OCI-M1 (cell line): ENCODE measurements at regions not wholly inside any gene's neighbourhood (a gene's known extent, or its start where the extent isn't known, plus 50 kb on each side); places are given as distances from the start of the nearest gene placed in this dataset.
"Not testable (repeated sequence)": the region's sequence is repeated elsewhere in the genome, so short reads cannot be mapped to it uniquely, and the experiment has no call there.

Experiments used
- DNase-seq: peaks from one replicate; lab custom pipeline; 2025; lab: John Stamatoyannopoulos, UW

- no peak for DNase-seq
These were observed 50.9 kb upstream of the UBASH3B start for GRCh38 chr11:122604621-122605020.

- no peak for DNase-seq
These were observed 54.1 kb upstream of the UBASH3B start for GRCh38 chr11:122601141-122602125.

- DNase-seq = no peak
These were observed 55.2 kb upstream of the UBASH3B start for GRCh38 chr11:122600290-122600689.

GRCh38 chr11:122599434-122599833, 56.1 kb upstream of the UBASH3B start:
- no peak for DNase-seq

- no peak for DNase-seq
These were observed 56.6 kb upstream of the UBASH3B start for GRCh38 chr11:122598971-122599370.

- no peak for DNase-seq
These were observed 58.0 kb upstream of the UBASH3B start for GRCh38 chr11:122597511-122597910.

- DNase-seq = no peak
These were observed 60.4 kb upstream of the UBASH3B start for GRCh38 chr11:122594986-122595645.

- no peak for DNase-seq
These were observed 61.8 kb upstream of the UBASH3B start for GRCh38 chr11:122593473-122594420.

- DNase-seq = no peak
These were observed 62.9 kb upstream of the UBASH3B start for GRCh38 chr11:122592641-122593040.

GRCh38 chr11:122584670-122585069, 70.9 kb upstream of the UBASH3B start:
- no peak for DNase-seq

GRCh38 chr11:122580071-122580470, 75.5 kb upstream of the UBASH3B start:
- not testable (repeated sequence) for DNase-seq

- peak; percentile 23 for DNase-seq
These were observed 77.2 kb upstream of the UBASH3B start for GRCh38 chr11:122578171-122578825.

GRCh38 chr11:122572592-122572991, 82.9 kb upstream of the UBASH3B start:
- no peak for DNase-seq

GRCh38 chr11:122563761-122564160, 91.8 kb upstream of the UBASH3B start:
- DNase-seq = no peak

GRCh38 chr11:122559734-122560382, 95.7 kb upstream of the UBASH3B start:
- DNase-seq = peak; percentile 7

GRCh38 chr11:122559218-122559617, 96.3 kb upstream of the UBASH3B start:
- DNase-seq = not testable (repeated sequence)

- not testable (repeated sequence) for DNase-seq
These were observed 98.4 kb upstream of the UBASH3B start for GRCh38 chr11:122557163-122557562.

GRCh38 chr11:122556605-122557004, 98.9 kb upstream of the UBASH3B start:
- DNase-seq = no peak

GRCh38 chr11:122538060-122538459, 117.5 kb upstream of the UBASH3B start:
- no peak for DNase-seq

GRCh38 chr11:122524898-122525297, 130.6 kb upstream of the UBASH3B start:
- DNase-seq = no peak
